H9 (cell line): ENCODE measurements at regions not wholly inside any gene's neighbourhood (a gene's known extent, or its start where the extent isn't known, plus 50 kb on each side); places are given as distances from the start of the nearest gene placed in this dataset.

Source experiments
- DNase-seq: peaks from one replicate; pipeline ENCODE4 v3.0.0-alpha.2; 2017
- H2AFZ ChIP-seq: one replicate; pipeline ENCODE4 v1.6.1; 2013; ENCODE audit warnings: mild to moderate bottlenecking, low read length, control low read depth, moderate library complexity
- H2AK5ac ChIP-seq: 2 replicates; pipeline ENCODE4 v1.6.1; 2013; ENCODE audit warnings: low read length, control low read depth, mixed read lengths; ENCODE audit not compliant: insufficient read length
- H2BK120ac ChIP-seq: one replicate; pipeline ENCODE4 v1.6.1; 2013; ENCODE audit warnings: low read depth, mild to moderate bottlenecking, low read length, control low read depth, inconsistent platforms; ENCODE audit not compliant: poor library complexity, severe bottlenecking
- H2BK12ac ChIP-seq: 2 replicates; pipeline ENCODE4 v1.6.1; 2013; ENCODE audit warnings: low read length, control low read depth, mixed read lengths, low read depth; ENCODE audit not compliant: insufficient read length
- H2BK15ac ChIP-seq: 2 replicates; pipeline ENCODE4 v1.6.1; 2013; ENCODE audit warnings: low read depth, low read length, control low read depth
- H2BK20ac ChIP-seq: one replicate; pipeline ENCODE4 v1.6.1; 2013; ENCODE audit warnings: low read depth, mild to moderate bottlenecking, low read length, control low read depth, inconsistent platforms; ENCODE audit not compliant: poor library complexity, severe bottlenecking
- H2BK5ac ChIP-seq: 2 replicates; pipeline ENCODE4 v1.6.1; 2013; ENCODE audit warnings: low read length, control low read depth, mixed read lengths; ENCODE audit not compliant: insufficient read length
- H3K14ac ChIP-seq: 2 replicates; pipeline ENCODE4 v1.6.1; 2013; ENCODE audit warnings: low read length, control low read depth; ENCODE audit not compliant: insufficient read depth
- H3K18ac ChIP-seq: 2 replicates; pipeline ENCODE4 v1.6.1; 2013; ENCODE audit warnings: low read depth, mild to moderate bottlenecking, mixed read lengths, low read length, control low read depth; ENCODE audit not compliant: insufficient read length
- H3K23ac ChIP-seq: 2 replicates; pipeline ENCODE4 v1.6.1; 2013; ENCODE audit warnings: low read length, control low read depth, mixed read lengths, low read depth; ENCODE audit not compliant: insufficient read length
- H3K23me2 ChIP-seq: 2 replicates; pipeline ENCODE4 v1.6.1; 2013; ENCODE audit warnings: low read depth, mild to moderate bottlenecking, mixed read lengths, low read length, control low read depth; ENCODE audit not compliant: insufficient read length, poor library complexity, severe bottlenecking
- H3K27ac ChIP-seq: 2 replicates; pipeline ENCODE4 v1.5.1; 2013; ENCODE audit warnings: low read length, control low read depth, mixed read lengths, low read depth; ENCODE audit not compliant: insufficient read length
- H3K27me3 ChIP-seq: 2 replicates; pipeline ENCODE4 v1.6.1; 2013; ENCODE audit warnings: low read length, control low read depth, inconsistent platforms; ENCODE audit not compliant: insufficient read depth
- H3K4ac ChIP-seq: 2 replicates; pipeline ENCODE4 v1.6.1; 2013; ENCODE audit warnings: low read depth, mild to moderate bottlenecking, control low read depth, inconsistent platforms, low read length, moderate library complexity
- H3K4me1 ChIP-seq: 2 replicates; pipeline ENCODE4 v1.6.1; 2013; ENCODE audit warnings: low read length, control low read depth, inconsistent platforms; ENCODE audit not compliant: insufficient read depth
- H3K4me2 ChIP-seq: 2 replicates; pipeline ENCODE4 v1.6.1; 2013; ENCODE audit warnings: low read length, control low read depth, mixed read lengths; ENCODE audit not compliant: insufficient read length, insufficient read depth
- H3K56ac ChIP-seq: 2 replicates; pipeline ENCODE4 v1.6.1; 2013; ENCODE audit warnings: low read depth, mild to moderate bottlenecking, mixed read lengths, low read length, control low read depth; ENCODE audit not compliant: insufficient read length
- H3K79me1 ChIP-seq: 2 replicates; pipeline ENCODE4 v1.6.1; 2013; ENCODE audit warnings: low read depth, mild to moderate bottlenecking, moderate library complexity, low read length, control low read depth, inconsistent platforms; ENCODE audit not compliant: insufficient read depth, poor library complexity, severe bottlenecking
- H3K79me2 ChIP-seq: 2 replicates; pipeline ENCODE4 v1.6.1; 2013; ENCODE audit warnings: low read length, control low read depth, inconsistent platforms; ENCODE audit not compliant: insufficient read depth
- H3K9ac ChIP-seq: 2 replicates; pipeline ENCODE4 v1.6.1; 2013; ENCODE audit warnings: low read length, control low read depth, mixed read lengths; ENCODE audit not compliant: insufficient read length; ENCODE audit errors: extremely low read depth
- H3K9me3 ChIP-seq: one replicate; pipeline ENCODE4 v1.6.1; 2013; ENCODE audit warnings: low read depth, low read length, inconsistent platforms; ENCODE audit not compliant: control insufficient read depth
- H3T11ph ChIP-seq: one replicate; pipeline ENCODE4 v1.6.1; 2013; ENCODE audit warnings: mild to moderate bottlenecking, low read length, control low read depth, inconsistent platforms
- H4K20me1 ChIP-seq: one replicate; pipeline ENCODE4 v1.6.1; 2013; ENCODE audit not compliant: control insufficient read depth, insufficient read length, insufficient read depth
- H4K5ac ChIP-seq: 2 replicates; pipeline ENCODE4 v1.6.1; 2013; ENCODE audit warnings: low read depth, mild to moderate bottlenecking, mixed read lengths, low read length, control low read depth; ENCODE audit not compliant: insufficient read length
- H4K8ac ChIP-seq: replicated peaks from 2 replicates; pipeline ENCODE4 v1.6.1; 2013; ENCODE audit warnings: low read length, control low read depth, mixed read lengths, low read depth; ENCODE audit not compliant: insufficient read length
- H4K91ac ChIP-seq: 2 replicates; pipeline ENCODE4 v1.6.1; 2013; ENCODE audit warnings: low read depth, mild to moderate bottlenecking, moderate library complexity, mixed read lengths, low read length, control low read depth; ENCODE audit not compliant: insufficient read length
- H3K27ac Mint-ChIP-seq, 3 experiments: 2 replicates in 2 of 3; 3 replicates in 1 of 3; pipeline ENCODE4 v1.8.0; 2020 to 2021; ENCODE audit warnings: mixed read lengths in 3 of 3, mild to moderate bottlenecking in 1 of 3, moderate library complexity in 1 of 3
- H3K27me3 Mint-ChIP-seq: 2 replicates; pipeline ENCODE4 v1.8.0; 2021; ENCODE audit warnings: low read depth, mild to moderate bottlenecking, moderate library complexity, mixed read lengths
- H3K36me3 Mint-ChIP-seq, 3 experiments: 2 replicates in 2 of 3; 3 replicates in 1 of 3; pipeline ENCODE4 v1.8.0; 2020 to 2021; ENCODE audit warnings: low read depth in 3 of 3, mixed read lengths in 3 of 3; ENCODE audit not compliant: insufficient read depth in 1 of 3
- H3K4me1 Mint-ChIP-seq, 2 experiments: 2 replicates each; pipeline ENCODE4 v1.8.0; 2020; ENCODE audit warnings: mixed read lengths in 2 of 2
- H3K4me3 Mint-ChIP-seq, 2 experiments: 2 replicates in 1 of 2; 3 replicates in 1 of 2; pipeline ENCODE4 v1.8.0; 2020 to 2021; ENCODE audit warnings: mild to moderate bottlenecking in 2 of 2, mixed read lengths in 2 of 2, moderate library complexity in 1 of 2
- H3K9me3 Mint-ChIP-seq, 2 experiments: 2 replicates in 1 of 2; 3 replicates in 1 of 2; pipeline ENCODE4 v1.8.0; 2020; ENCODE audit warnings: mild to moderate bottlenecking in 2 of 2, mixed read lengths in 2 of 2, moderate library complexity in 1 of 2
- WGBS: extraction: QIAGEN DNeasy Blood & Tissue Kit; methylation state at CpG from one replicate; pipeline ENCODE4 v1.1.7; 2013; ENCODE audit warnings: missing lambda C conversion rate, low lambda C conversion rate, mixed read lengths; ENCODE audit not compliant: insufficient read length; ENCODE audit errors: extremely low coverage; 5-methylcytosine and 5-hydroxymethylcytosine counted together
- TF ChIP-seq, protein P1 (sequence below): fragments of 200-600 bp; sonication (generic); conservative IDR thresholded peaks from 3 replicates; pipeline ENCODE4 v1.8.0; 2021; ENCODE audit warnings: antibody characterized with exemption, mild to moderate bottlenecking

DNA sequence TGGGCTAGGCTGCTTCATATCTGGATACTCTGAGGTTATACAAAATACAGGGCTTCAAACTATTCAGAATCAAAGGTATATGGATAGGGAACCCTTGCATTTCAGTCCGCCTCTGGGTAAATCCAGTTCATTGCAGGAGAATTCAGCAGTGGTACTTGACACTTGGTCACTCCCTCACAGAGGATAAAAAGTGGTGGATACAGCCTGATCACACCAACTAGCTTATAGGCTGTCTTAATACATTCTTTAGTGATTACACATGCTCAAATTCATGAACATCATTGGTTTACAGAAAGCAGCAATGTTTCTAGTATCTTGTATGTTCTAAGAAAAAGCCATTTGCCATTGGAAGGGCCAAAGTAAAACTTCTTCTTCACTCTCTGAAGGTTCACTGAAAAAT, 104.8 kb upstream of the PDE5A start:
- Histone ChIP-seq H2AK5ac (no peak overlapping the region), H3K18ac (no peak overlapping the region), H4K91ac (no peak overlapping the region), H4K8ac (no peak overlapping the region), H2BK20ac (no peak overlapping the region), H3K27me3 (no peaks in the 10 kb centered on the region), H2BK120ac (no peak overlapping the region), H3K9ac (no peak overlapping the region), H3T11ph (no peak overlapping the region), H3K27ac (no peak overlapping the region), H3K14ac (no peak overlapping the region), H3K4me2 (no peak overlapping the region), H3K23ac (no peak overlapping the region), H2BK12ac (no peak overlapping the region), H2BK15ac (no peak overlapping the region), H3K56ac (no peak overlapping the region), H3K9me3 (no peaks in the 10 kb centered on the region), H3K79me1 (no peaks in the 10 kb centered on the region), H3K23me2 (no peaks in the 10 kb centered on the region), H3K4me1 (no peaks in the 10 kb centered on the region), H2AFZ (no peak overlapping the region), H3K79me2 (no peaks in the 10 kb centered on the region), H3K4ac (no peak overlapping the region), H4K5ac (no peak overlapping the region), H4K20me1 (no peaks in the 10 kb centered on the region), H2BK5ac (no peak overlapping the region)
- H3K4me3 Mint-ChIP-seq, result no peak overlapping the region
- H3K36me3 Mint-ChIP-seq, result no peaks in the 10 kb centered on the region; a peak in 3 of 7 replicates
- TF ChIP-seq, protein P1, sequence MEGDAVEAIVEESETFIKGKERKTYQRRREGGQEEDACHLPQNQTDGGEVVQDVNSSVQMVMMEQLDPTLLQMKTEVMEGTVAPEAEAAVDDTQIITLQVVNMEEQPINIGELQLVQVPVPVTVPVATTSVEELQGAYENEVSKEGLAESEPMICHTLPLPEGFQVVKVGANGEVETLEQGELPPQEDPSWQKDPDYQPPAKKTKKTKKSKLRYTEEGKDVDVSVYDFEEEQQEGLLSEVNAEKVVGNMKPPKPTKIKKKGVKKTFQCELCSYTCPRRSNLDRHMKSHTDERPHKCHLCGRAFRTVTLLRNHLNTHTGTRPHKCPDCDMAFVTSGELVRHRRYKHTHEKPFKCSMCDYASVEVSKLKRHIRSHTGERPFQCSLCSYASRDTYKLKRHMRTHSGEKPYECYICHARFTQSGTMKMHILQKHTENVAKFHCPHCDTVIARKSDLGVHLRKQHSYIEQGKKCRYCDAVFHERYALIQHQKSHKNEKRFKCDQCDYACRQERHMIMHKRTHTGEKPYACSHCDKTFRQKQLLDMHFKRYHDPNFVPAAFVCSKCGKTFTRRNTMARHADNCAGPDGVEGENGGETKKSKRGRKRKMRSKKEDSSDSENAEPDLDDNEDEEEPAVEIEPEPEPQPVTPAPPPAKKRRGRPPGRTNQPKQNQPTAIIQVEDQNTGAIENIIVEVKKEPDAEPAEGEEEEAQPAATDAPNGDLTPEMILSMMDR, result no peak
- H3K9me3 Mint-ChIP-seq, result peaks cover 0 to 5% of the 10 kb centered on the region in 2 experiments; a peak in 2 of 5 replicates
- H3K27ac Mint-ChIP-seq, result no peak overlapping the region
- no CpG with 5 or more reads among the region's 1 CpG for WGBS
- DNase-seq, result no peak
- no peaks in the 10 kb centered on the region for H3K27me3 Mint-ChIP-seq
- peaks cover 9 to 11% of the 10 kb centered on the region in 2 experiments for H3K4me1 Mint-ChIP-seq
